H1 (cell line): ENCODE measurements at regions not wholly inside any gene's neighbourhood (a gene's known extent, or its start where the extent isn't known, plus 50 kb on each side); places are given as distances from the start of the nearest gene placed in this dataset.

ENCODE experiments used
- CTCF ChIA-PET: fragments of 300-600 bp; sonication (Branson Sonifier 250); formaldehyde crosslinking; loops from one replicate; lab custom pipeline; 2021; ENCODE audit not compliant: partially characterized antibody; lab: Charles Lee
- POLR2A ChIA-PET: fragments of 300-600 bp; sonication (Branson Sonifier 250); formaldehyde crosslinking; loops from one replicate; lab custom pipeline; 2021; ENCODE audit warnings: inconsistent platforms; ENCODE audit not compliant: partially characterized antibody; lab: Charles Lee
- DNase-seq, 2 experiments: peaks; one replicate each; pipeline versions ENCODE4 v3.0.0 to v3.0.0-alpha.2; 2010 to 2022; ENCODE audit warnings: low spot score in 2 of 2, low read depth in 1 of 2, mixed read lengths in 1 of 2
- FAIRE-seq: peaks from 2 replicates; lab custom pipeline; 2011; peaks lifted over from hg19 to GRCh38; lab: Jason Lieb, UNC
- H2AFZ ChIP-seq: 2 replicates; pipeline ENCODE4 v1.8.1; 2012; ENCODE audit warnings: low read length, inconsistent platforms
- H2AK5ac ChIP-seq: 2 replicates; pipeline ENCODE4 v1.6.1; 2013; ENCODE audit warnings: low read depth, low read length
- H2BK120ac ChIP-seq: replicated peaks from 2 replicates; pipeline ENCODE3; 2013; ENCODE audit warnings: low read depth, low read length, inconsistent platforms
- H2BK12ac ChIP-seq: 2 replicates; pipeline ENCODE4 v1.6.1; 2013; ENCODE audit warnings: low read depth, low read length
- H2BK15ac ChIP-seq: 2 replicates; pipeline ENCODE4 v1.6.1; 2013; ENCODE audit warnings: low read length
- H2BK20ac ChIP-seq: 2 replicates; pipeline ENCODE4 v1.6.1; 2013; ENCODE audit warnings: low read length
- H2BK5ac ChIP-seq: 2 replicates; pipeline ENCODE4 v1.6.1; 2013; ENCODE audit warnings: low read depth, low read length
- H3K14ac ChIP-seq: 2 replicates; pipeline ENCODE4 v1.6.1; 2013; ENCODE audit warnings: inconsistent platforms; ENCODE audit not compliant: insufficient read length
- H3K18ac ChIP-seq: 2 replicates; pipeline ENCODE4 v1.6.1; 2013; ENCODE audit warnings: low read length; ENCODE audit errors: extremely low read depth
- H3K23ac ChIP-seq: 2 replicates; pipeline ENCODE4 v1.6.1; 2013; ENCODE audit warnings: inconsistent platforms; ENCODE audit not compliant: insufficient read length
- H3K23me2 ChIP-seq: 2 replicates; pipeline ENCODE4 v1.6.1; 2013; ENCODE audit warnings: low read depth, low read length
- H3K27ac ChIP-seq: 2 replicates; pipeline ENCODE4 v1.6.1; 2011; ENCODE audit warnings: low read depth, low read length, inconsistent platforms
- H3K27me3 ChIP-seq, 4 experiments: replicated peaks in 1 of 4; 1 replicate in 1 of 4; 2 replicates in 3 of 4; pipeline versions ENCODE4 v1.6.1 to v1.8.1; 2011 to 2013; ENCODE audit warnings: low read length in 3 of 4, mild to moderate bottlenecking in 3 of 4, inconsistent platforms in 2 of 4, mixed read lengths in 2 of 4, moderate library complexity in 1 of 4; ENCODE audit not compliant: control insufficient read depth in 3 of 4, insufficient read depth in 3 of 4; ENCODE audit errors: extremely low read depth in 1 of 4
- H3K36me3 ChIP-seq, 4 experiments: 2 replicates each; pipeline versions ENCODE4 v1.6.1 to v1.8.1; 2011 to 2013; ENCODE audit warnings: mild to moderate bottlenecking in 4 of 4, low read length in 3 of 4, moderate library complexity in 2 of 4, control low read depth in 1 of 4, inconsistent platforms in 1 of 4; ENCODE audit not compliant: insufficient read depth in 4 of 4, control insufficient read depth in 2 of 4
- H3K4ac ChIP-seq: replicated peaks from 2 replicates; pipeline ENCODE3; 2013; ENCODE audit warnings: low read length, low read depth, mixed read lengths, inconsistent platforms; ENCODE audit not compliant: insufficient read length
- H3K4me1 ChIP-seq, 4 experiments: replicated peaks in 1 of 4; 1 replicate in 1 of 4; 2 replicates in 3 of 4; pipeline versions ENCODE4 v1.6.1 to v1.8.1; 2011 to 2013; ENCODE audit warnings: low read length in 3 of 4, inconsistent platforms in 2 of 4, mixed read lengths in 1 of 4; ENCODE audit not compliant: insufficient read depth in 4 of 4, control insufficient read depth in 3 of 4
- H3K4me2 ChIP-seq, 2 experiments: 2 replicates each; pipeline versions ENCODE4 v1.6.1 to v1.8.1; 2011 to 2013; ENCODE audit warnings: low read depth in 2 of 2, low read length in 2 of 2, control low read depth in 1 of 2, inconsistent platforms in 1 of 2, mild to moderate bottlenecking in 1 of 2; ENCODE audit not compliant: insufficient read depth in 1 of 2
- H3K4me3 ChIP-seq, 4 experiments: fragments of 200-600, 300-600 bp in 1 of 4; sonication (generic), shearing (Covaris generic), sonication (Bioruptor Twin) in 1 of 4; 2 replicates each; pipeline versions ENCODE4 v1.5.1 to v1.8.1; 2011 to 2016; ENCODE audit warnings: low read length in 4 of 4, low read depth in 3 of 4, control low read depth in 2 of 4, inconsistent platforms in 2 of 4, mild to moderate bottlenecking in 2 of 4, mixed read lengths in 1 of 4, moderate library complexity in 1 of 4; ENCODE audit not compliant: insufficient read depth in 2 of 4; ENCODE audit errors: extremely low read depth in 1 of 4
- H3K56ac ChIP-seq: replicated peaks from 2 replicates; pipeline ENCODE3; 2013; ENCODE audit warnings: low read depth, mild to moderate bottlenecking, mixed read lengths, low read length, inconsistent platforms; ENCODE audit not compliant: insufficient read length
- H3K79me1 ChIP-seq: 2 replicates; pipeline ENCODE4 v1.6.1; 2013; ENCODE audit warnings: low read depth, low read length, control low read depth
- H3K79me2 ChIP-seq, 2 experiments: 2 replicates each; pipeline versions ENCODE4 v1.6.1 to v1.8.1; 2012 to 2013; ENCODE audit warnings: low read length in 2 of 2, mild to moderate bottlenecking in 2 of 2, inconsistent platforms in 1 of 2; ENCODE audit not compliant: insufficient read depth in 2 of 2, control insufficient read depth in 1 of 2
- H3K9ac ChIP-seq, 4 experiments: replicated peaks in 1 of 4; 1 replicate in 1 of 4; 2 replicates in 3 of 4; pipeline versions ENCODE4 v1.6.1 to v1.8.1; 2011 to 2013; ENCODE audit warnings: low read depth in 3 of 4, low read length in 3 of 4, control low read depth in 2 of 4, mild to moderate bottlenecking in 2 of 4, moderate library complexity in 2 of 4, inconsistent platforms in 1 of 4; ENCODE audit errors: extremely low read depth in 1 of 4
- H3K9me3 ChIP-seq, 2 experiments: 2 replicates each; pipeline versions ENCODE4 v1.6.1 to v1.8.1; 2012 to 2013; ENCODE audit warnings: mild to moderate bottlenecking in 2 of 2, moderate library complexity in 2 of 2, control low read depth in 1 of 2, inconsistent platforms in 1 of 2, low read depth in 1 of 2, low read length in 1 of 2, mixed read lengths in 1 of 2; ENCODE audit not compliant: insufficient read depth in 2 of 2
- H4K20me1 ChIP-seq, 2 experiments: replicated peaks in 1 of 2; 2 replicates each; pipeline versions ENCODE3 to v1.8.1; 2011 to 2013; ENCODE audit warnings: inconsistent platforms in 2 of 2, low read length in 2 of 2, mild to moderate bottlenecking in 1 of 2; ENCODE audit not compliant: insufficient read depth in 2 of 2, control insufficient read depth in 1 of 2
- H4K5ac ChIP-seq: 2 replicates; pipeline ENCODE4 v1.6.1; 2013; ENCODE audit warnings: low read length, low read depth, mixed read lengths, inconsistent platforms; ENCODE audit not compliant: insufficient read length
- H4K8ac ChIP-seq: 2 replicates; pipeline ENCODE4 v1.8.0; 2013; ENCODE audit warnings: mild to moderate bottlenecking, moderate library complexity, low read length, inconsistent platforms; ENCODE audit not compliant: insufficient read depth; ENCODE audit errors: extremely low read depth
- H4K91ac ChIP-seq: replicated peaks from 2 replicates; pipeline ENCODE3; 2013; ENCODE audit warnings: low read length, mixed read lengths, inconsistent platforms; ENCODE audit not compliant: insufficient read length
- ATF3 ChIP-seq: IDR thresholded peaks from 2 replicates; pipeline ENCODE4 v1.6.1; 2011; ENCODE audit warnings: low read depth, mild to moderate bottlenecking, low read length; ENCODE audit not compliant: insufficient read depth
- CTBP2 ChIP-seq: IDR thresholded peaks from 2 replicates; pipeline ENCODE4 v1.7.0; 2011; ENCODE audit warnings: borderline replicate concordance, mild to moderate bottlenecking, moderate library complexity, mixed read lengths, low read length; ENCODE audit not compliant: insufficient read depth, insufficient read length
- EZH2 ChIP-seq: fragments of 200-600 bp; sonication (generic); IDR thresholded peaks from 2 replicates; pipeline ENCODE4 v1.7.1; 2012; ENCODE audit warnings: low read depth, mild to moderate bottlenecking, moderate library complexity, low read length, inconsistent platforms; ENCODE audit not compliant: severe bottlenecking
- GABPA ChIP-seq: IDR thresholded peaks from 2 replicates; pipeline ENCODE4 v1.6.1; 2011; ENCODE audit warnings: mild to moderate bottlenecking, low read length, moderate library complexity, borderline replicate concordance; ENCODE audit not compliant: insufficient read depth
- KDM4A ChIP-seq: IDR thresholded peaks from one replicate; pipeline ENCODE4 v1.7.1; 2012; ENCODE audit warnings: low read depth, mild to moderate bottlenecking, moderate library complexity, low read length, inconsistent platforms; ENCODE audit not compliant: severe bottlenecking
- SIRT6 ChIP-seq: IDR thresholded peaks from one replicate; pipeline ENCODE4 v1.7.1; 2012; ENCODE audit warnings: low read length, inconsistent platforms
- SP2 ChIP-seq: IDR thresholded peaks from 2 replicates; pipeline ENCODE4 v1.6.1; 2012; ENCODE audit warnings: mild to moderate bottlenecking, low read length, inconsistent platforms
- TAF7 ChIP-seq: optimal IDR thresholded peaks from 2 replicates; pipeline ENCODE3; 2011; ENCODE audit warnings: low read depth, mild to moderate bottlenecking, inconsistent platforms, low read length, moderate library complexity, borderline replicate concordance
- USF2 ChIP-seq: IDR thresholded peaks from 2 replicates; pipeline ENCODE4 v1.6.1; 2011; ENCODE audit warnings: low read length, improper control_type of control experiment
- WGBS, 2 experiments: shearing (Covaris generic) in 1 of 2; methylation state at CpG; one replicate each; pipeline versions ENCODE4 v1.1.6 to v1.1.7; 2013 to 2015; ENCODE audit warnings: low lambda C conversion rate in 2 of 2, mixed read lengths in 2 of 2, inconsistent platforms in 1 of 2, low coverage in 1 of 2, missing lambda C conversion rate in 1 of 2; ENCODE audit not compliant: insufficient replicate concordance in 2 of 2, insufficient coverage in 1 of 2, insufficient read length in 1 of 2; ENCODE audit errors: extremely low coverage in 1 of 2, missing lambda C conversion rate in 1 of 2; 5-methylcytosine and 5-hydroxymethylcytosine counted together

- no peak overlapping the region for H3K18ac ChIP-seq
- H3K4me2 ChIP-seq: no peak overlapping the region
- H2BK20ac ChIP-seq: no peak overlapping the region
- peaks cover 0 to 5% (median 2%) of the 10 kb centered on the region in 4 experiments; a peak in 2 of 7 replicates for H3K27me3 ChIP-seq
- no peak for FAIRE-seq
- H4K20me1 ChIP-seq: no peaks in the 10 kb centered on the region
- H2AFZ ChIP-seq: no peak overlapping the region
- H3K9me3 ChIP-seq: no peaks in the 10 kb centered on the region
- no peak overlapping the region for H3K4ac ChIP-seq
- no peak overlapping the region for H4K91ac ChIP-seq
- H2BK5ac ChIP-seq: no peak overlapping the region
- H3K79me2 ChIP-seq: no peaks in the 10 kb centered on the region
- TF ChIP-seq SIRT6 (no peak), EZH2 (no peak), USF2 (no peak), TAF7 (no peak), SP2 (no peak), KDM4A (no peak), ATF3 (no peak), GABPA (no peak), CTBP2 (no peak)
- H2AK5ac ChIP-seq: no peak overlapping the region
- ChIA-PET CTCF (interaction anchor here (0.5 to 2.9 kb wide), 12 partner anchors 10 to 155 kb away, joined by 3 to 16 read pairs (median 4); no protein-coding TSS in a partner anchor), POLR2A (interaction anchor here (0.7 to 1.0 kb wide), 2 partner anchors 652 to 707 kb away, joined by 3 read pairs; partner anchors contain the start of gene RBM25)
- no peak overlapping the region for H3K4me3 ChIP-seq
- H3K36me3 ChIP-seq: no peaks in the 10 kb centered on the region
- DNase-seq: no peak
- no peak overlapping the region for H3K27ac ChIP-seq
- H3K4me1 ChIP-seq: peaks cover 8 to 17% (median 15%) of the 10 kb centered on the region in 4 experiments
- no peak overlapping the region for H2BK120ac ChIP-seq
- no peak overlapping the region for H4K8ac ChIP-seq
- no peak overlapping the region for H3K14ac ChIP-seq
- no peak overlapping the region for H2BK15ac ChIP-seq
- 97% methylated on average over 7 of the region's 8 CpGs; no CpG with 5 or more reads in 1 of the 2 experiments for WGBS, 2 experiments
- no peak overlapping the region for H3K56ac ChIP-seq
- no peak overlapping the region for H3K9ac ChIP-seq
- H3K23ac ChIP-seq: no peak overlapping the region
- no peaks in the 10 kb centered on the region for H3K79me1 ChIP-seq
- no peak overlapping the region for H4K5ac ChIP-seq
- peaks cover 3% of the 10 kb centered on the region; the same call in 1 of the 2 replicates for H3K23me2 ChIP-seq
- no peak overlapping the region for H2BK12ac ChIP-seq
Observed at GRCh38 chr14:73764406-73765280, 50.5 kb upstream of the PNMA1 start.
